ENCODE measurements at regions not wholly inside any gene's neighbourhood (a gene's known extent, or its start where the extent isn't known, plus 50 kb on each side); places are given as distances from the start of the nearest gene placed in this dataset.

DNA sequence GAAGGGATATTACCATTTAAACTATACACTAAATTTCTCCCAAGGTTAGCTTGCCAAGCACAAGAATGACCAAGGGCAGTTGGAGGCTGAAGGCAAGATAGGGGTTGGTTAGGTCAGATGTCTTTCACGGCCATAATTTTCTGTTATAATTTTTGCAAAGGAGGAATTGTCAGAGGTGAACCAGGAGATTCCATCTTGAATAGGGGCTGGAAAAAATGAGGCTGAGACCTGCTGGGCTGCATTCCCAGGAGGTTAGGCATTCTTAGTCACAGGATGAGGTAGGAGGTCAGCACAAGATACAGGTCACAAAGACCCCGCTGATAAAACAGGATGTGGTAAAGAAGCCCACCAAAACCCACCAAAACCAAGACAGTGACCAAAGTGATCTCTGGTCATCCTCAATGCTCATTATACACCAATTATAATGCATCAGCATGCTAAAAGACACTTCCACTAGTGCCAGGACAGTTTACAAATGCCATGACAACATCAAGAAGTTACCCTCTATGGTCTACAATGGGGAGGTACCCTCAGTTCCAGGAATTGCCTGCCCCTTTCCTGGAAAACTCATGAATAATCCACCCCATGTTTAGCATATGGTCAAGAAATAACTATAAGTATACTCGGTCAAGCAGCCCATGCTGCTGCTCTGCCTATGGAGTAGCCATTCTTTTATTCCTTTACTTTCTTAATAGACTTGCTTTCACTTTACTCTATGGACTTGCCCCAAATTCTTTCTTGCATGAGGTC, 371.8 kb upstream of the SULF2 start:
- TF ChIP-seq, protein P1, sequence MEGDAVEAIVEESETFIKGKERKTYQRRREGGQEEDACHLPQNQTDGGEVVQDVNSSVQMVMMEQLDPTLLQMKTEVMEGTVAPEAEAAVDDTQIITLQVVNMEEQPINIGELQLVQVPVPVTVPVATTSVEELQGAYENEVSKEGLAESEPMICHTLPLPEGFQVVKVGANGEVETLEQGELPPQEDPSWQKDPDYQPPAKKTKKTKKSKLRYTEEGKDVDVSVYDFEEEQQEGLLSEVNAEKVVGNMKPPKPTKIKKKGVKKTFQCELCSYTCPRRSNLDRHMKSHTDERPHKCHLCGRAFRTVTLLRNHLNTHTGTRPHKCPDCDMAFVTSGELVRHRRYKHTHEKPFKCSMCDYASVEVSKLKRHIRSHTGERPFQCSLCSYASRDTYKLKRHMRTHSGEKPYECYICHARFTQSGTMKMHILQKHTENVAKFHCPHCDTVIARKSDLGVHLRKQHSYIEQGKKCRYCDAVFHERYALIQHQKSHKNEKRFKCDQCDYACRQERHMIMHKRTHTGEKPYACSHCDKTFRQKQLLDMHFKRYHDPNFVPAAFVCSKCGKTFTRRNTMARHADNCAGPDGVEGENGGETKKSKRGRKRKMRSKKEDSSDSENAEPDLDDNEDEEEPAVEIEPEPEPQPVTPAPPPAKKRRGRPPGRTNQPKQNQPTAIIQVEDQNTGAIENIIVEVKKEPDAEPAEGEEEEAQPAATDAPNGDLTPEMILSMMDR (IDR thresholded peaks at IDR 0.05; ENCODE audit: low read depth, low read length, poor library complexity, severe bottlenecking) = no peak
- TF ChIP-seq EZH2phosphoT487 (IDR thresholded peaks at IDR 0.05; ENCODE audit: borderline replicate concordance, low read length) = no peak
